ENCODE measurements at regions not wholly inside any gene's neighbourhood (a gene's known extent, or its start where the extent isn't known, plus 50 kb on each side); places are given as distances from the start of the nearest gene placed in this dataset.

DNA sequence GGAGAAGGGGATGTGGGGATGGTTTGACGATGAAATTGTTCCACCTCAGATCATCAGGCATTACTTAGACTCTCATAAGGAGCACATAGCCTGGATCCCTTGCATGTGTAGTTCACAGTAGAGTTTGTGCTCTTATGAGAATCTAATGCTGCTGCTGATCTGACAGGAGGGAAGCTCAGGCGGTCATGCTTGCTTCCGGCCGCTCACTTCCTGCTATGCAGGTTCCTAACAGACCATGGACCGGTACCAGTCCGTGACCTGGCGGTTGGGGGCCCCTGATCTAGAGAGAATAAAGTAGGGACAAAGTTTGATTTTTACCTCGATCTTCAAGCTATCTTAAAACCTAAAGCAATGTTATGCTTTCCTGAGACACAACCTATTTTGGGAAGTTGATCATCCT lies 373.8 kb upstream of the ARGLU1 start:
- no peak for DNase-seq (ENCODE audit: low spot score)

DNA sequence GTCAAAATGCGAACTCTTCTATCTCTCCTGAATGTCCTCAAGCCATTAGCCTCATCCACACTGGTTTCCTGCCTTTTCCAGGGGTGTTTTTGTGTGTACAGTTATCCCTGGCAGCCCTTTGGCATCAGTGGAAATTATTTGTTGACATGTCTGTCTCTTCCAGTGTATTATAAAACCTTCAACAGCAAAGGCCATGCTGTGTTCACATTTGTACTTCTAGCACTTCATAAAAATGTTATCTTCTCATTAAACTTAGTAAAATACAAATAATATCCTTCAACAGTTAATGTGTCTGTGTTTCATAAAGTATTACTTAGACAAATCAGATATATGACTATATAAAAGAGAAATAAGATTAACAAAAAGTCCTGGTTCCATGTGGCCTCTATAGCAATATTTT lies 359.5 kb upstream of the ARGLU1 start:
- DNase-seq (ENCODE audit: low spot score): no peak

DNA sequence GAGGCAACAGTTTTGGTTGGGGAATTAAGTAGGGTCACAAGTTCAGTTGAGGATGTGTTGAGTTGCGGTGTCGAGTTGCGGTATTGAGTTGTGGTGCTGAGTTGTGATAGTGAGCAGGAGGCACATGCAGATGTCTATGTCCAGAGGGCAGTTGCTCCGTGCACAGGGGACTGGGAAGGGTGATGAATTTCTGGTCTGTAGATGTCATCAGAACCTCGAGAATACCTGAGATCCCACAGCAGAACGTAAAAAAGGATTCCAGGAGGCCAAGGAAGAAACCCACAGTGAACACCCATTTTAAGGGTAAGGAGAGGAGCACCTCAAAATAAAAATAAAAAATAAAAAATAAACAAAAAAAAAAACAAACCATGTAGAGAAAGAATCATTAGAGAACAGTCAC lies 354.4 kb upstream of the ARGLU1 start:
- no peak for DNase-seq (ENCODE audit: low spot score)

DNA sequence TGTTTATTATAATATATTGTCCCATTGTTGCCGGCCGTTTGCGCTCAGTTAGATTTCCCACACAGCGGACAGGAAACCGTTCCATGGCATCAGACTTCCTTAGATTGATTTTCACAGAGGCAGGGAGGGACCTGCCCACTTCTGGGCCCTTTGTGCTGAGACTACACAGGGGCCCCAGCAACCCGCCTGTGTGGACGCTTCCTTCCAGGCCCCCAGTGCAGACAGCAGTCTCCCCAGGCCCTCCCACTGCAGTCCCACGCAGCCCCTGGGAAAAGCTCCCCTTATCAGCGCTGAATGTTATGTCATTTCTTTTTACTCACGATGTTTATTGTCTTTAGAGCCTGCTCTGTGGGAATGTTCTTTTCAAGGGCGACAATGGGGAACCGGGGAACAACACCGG lies 351.7 kb upstream of the ARGLU1 start:
- DNase-seq (ENCODE audit: low spot score): no peak

DNA sequence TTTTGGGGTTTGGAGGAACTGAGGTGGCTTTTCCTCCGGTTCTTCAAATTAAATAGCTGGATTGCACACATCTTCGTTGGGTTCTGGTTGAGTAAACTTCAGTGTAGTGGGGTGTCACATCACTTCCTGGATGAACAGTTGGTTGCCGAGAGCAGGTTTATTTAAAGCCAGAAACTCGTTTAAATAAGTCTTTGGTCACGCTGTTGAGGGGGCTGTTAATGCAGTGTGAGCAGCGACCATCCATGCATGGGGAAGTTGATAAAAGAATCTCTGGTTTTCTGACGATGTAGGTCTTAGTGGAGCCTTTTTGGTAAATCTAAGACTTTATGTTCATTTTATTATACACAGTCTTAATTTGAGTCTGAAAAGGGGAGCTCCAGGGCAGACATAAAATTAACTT lies 351.2 kb upstream of the ARGLU1 start:
- no peak for DNase-seq (ENCODE audit: low spot score)

DNA sequence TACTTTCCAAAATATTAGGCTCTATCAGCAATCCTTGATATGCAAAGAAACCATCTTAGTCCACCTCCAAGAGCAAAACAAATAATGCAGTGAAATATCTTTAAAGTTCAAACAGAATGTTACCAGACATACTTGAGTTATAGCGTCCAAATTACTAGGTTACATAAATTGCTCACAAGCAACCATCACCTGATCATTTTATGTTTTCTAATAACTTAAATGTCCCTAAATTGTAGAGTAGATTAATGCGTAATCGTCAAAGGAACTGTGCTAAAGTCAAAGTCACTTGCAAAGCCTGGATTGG lies 350.6 kb upstream of the ARGLU1 start:
- no peak for DNase-seq (ENCODE audit: low spot score)

DNA sequence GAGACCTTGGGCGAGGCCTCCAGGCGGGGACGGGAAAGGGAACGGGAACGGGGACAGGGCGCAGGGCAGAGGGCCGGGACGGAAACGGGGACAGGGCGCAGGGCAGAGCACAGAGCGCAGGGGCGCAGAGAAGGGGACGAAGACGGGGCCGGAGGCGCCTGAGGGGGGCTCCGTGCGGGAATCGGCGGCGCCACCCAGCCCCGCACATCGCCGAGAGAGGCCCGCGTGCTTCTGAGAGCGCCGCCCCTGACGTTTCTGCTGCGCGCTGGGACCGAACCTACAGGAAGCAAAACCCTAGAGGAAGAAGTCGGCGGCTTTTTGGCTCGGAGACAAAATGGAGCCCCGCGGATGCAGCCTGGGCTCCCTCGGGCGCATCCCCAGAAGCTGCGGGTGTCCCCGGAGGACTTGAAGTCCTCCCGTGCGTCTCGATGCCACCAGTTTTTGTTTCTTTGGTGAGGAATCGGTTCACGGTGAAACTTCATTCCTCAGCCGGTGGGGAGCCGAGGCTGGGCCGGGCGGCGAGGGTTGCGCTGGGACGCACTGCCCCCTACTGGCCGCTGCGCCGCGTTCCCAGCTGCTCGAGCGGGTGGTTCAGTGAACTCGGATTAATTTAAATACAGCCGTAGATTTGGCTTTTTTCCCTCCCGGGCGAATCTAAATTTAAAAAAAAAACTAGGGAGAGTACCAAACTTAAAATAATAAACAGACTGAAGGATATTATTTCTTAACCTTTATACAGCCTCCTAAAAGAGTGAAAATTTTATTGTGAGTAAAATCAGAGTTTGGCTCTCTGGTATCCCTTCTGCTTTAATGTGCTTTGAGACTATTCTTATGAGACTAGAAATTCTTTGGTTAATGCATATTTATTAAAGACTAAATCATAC lies 350.0 kb upstream of the ARGLU1 start:
- peak; percentile 29 for DNase-seq (ENCODE audit: low spot score)

DNA sequence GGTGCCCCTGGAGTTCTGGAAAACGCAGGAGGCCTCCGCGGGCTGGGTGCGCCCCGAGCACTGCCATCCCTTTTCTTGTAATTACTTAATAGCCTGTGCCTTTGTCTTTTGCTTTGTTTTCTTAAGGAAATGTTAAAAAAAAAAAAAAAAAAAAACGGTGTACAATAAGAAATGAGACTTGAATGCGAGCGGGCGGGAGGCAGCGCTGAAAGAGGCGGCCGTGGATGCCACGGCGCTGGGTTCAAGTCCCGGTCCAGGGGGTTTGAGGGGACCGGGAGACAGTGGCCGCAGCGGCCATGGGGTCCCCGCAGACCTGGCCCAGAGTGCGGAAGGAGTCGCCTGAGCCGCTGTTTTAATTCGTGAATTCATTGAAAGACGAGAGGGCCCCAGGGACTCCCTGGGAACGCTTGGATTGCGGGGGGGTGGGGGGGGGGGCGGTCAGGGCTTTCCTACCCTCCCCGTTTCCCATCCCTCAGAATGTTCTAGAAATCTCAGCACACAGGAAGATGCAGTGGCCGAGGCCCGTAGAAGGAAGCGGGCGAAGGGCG lies 349.2 kb upstream of the ARGLU1 start:
- DNase-seq (ENCODE audit: low spot score): no peak

DNA sequence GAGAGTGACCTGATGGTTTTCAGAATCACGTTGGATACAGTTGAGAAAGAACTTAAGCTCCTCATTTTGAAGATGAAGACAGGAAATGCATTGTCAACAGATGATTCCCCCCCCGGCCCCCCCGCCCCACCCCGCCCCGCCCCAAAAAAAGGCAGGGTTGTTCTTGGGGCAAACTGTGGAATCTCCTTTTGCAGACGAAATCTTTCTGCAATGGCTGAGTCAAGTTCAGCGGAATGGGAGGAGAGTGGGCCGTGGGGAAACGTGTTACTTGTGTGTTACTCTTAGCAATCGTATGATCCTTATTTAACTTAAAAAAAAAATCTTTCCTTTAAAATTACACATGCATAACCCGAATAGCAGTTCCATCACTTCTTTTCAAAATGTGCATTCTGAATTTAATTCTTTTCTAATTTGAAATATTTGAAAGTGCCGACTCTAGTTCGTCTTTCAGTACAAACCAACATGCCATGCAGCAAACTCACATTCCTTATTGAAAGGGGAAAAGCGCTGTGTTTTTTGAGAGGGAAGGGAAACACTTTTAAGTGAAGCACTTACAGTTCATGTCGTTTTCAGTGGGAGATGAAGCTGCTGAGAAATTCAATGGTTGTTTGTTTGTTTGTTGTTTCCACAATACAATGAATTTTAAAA lies 348.5 kb upstream of the ARGLU1 start:
- no peak for DNase-seq (ENCODE audit: low spot score)

DNA sequence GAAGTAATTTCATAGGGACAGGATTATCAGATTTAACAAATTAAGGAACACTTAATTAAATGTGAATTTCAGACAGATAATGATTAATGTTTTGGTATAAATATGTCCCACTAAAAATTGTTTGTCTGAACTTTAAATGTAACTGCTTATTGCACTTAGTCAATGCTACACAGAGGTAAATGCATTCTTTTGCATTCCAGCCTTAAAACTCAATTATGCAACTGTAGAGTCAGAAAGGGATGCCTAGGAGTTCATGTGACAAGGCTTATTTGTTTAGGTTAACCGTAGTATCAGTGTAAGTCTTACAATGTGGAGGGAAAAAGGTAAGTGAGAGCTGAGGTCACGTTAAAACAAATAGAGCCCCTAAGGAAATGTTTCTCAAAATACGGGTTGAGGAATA lies 347.2 kb upstream of the ARGLU1 start:
- no peak for DNase-seq (ENCODE audit: low spot score)

DNA sequence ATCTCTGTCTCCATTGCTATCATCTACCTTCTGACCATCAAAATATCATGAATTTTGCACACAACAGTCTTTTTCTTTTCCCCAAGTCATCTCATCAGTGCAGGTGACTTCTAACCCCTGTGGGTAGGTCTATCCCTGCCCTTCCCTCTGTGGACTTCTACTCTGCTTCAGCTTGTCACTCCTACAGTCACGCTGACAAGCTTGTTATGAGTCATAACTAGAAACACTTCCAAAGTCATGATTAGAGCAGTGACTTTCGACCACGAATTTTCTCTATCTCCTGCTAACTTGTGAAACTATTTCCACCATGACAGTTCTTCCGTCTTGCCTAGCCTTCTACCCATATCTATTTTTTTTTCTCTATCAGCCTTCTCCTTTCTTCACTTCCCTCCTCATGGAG lies 343.7 kb upstream of the ARGLU1 start:
- no peak for DNase-seq (ENCODE audit: low spot score)

DNA sequence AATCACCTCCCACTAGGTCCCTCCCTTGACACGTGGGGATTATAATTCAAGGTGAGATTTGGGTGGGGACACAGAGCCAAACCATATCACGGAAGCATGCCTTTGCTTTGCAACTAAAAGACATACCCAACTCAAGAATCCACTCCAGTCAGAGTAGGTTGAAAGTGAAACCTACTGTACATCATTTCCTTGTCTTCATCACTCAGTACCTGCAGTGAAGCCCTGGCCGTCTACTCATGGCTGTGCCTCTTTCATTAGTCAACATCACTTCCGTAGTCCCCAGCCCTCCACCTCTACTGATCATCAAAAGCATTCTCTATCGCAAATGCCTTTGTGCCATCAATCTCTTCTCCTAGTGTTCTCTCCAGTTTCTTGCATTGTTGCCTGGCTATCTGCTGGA lies 343.1 kb upstream of the ARGLU1 start:
- no peak for DNase-seq (ENCODE audit: low spot score)

DNA sequence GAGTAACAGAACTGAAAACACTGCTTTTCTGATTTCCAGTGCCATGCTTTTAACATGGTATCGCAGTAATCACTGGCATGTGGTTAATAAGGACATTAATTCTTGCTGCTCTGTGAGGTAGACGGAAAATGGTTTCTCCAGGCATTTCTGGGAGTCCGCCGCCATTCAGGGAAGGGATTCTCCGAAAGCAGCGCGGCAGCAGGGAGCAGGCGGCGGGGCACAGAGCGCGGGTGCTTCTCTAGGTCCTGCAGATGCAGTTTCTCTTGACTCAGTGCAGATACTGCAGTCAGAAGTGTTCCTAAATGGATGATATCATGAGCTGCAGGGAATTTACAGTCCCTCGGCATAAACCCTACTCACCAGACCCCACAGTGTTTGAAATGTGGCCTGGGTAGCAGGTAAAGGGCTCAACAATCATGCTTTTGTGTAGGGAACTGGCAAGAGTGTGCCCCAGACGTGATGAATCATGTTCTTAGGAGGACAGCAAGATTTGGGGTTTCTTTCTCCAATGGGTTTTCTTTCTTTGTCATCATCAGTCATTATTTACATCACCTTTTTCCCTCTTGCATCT lies 338.6 kb upstream of the ARGLU1 start:
- DNase-seq (ENCODE audit: low spot score): no peak

DNA sequence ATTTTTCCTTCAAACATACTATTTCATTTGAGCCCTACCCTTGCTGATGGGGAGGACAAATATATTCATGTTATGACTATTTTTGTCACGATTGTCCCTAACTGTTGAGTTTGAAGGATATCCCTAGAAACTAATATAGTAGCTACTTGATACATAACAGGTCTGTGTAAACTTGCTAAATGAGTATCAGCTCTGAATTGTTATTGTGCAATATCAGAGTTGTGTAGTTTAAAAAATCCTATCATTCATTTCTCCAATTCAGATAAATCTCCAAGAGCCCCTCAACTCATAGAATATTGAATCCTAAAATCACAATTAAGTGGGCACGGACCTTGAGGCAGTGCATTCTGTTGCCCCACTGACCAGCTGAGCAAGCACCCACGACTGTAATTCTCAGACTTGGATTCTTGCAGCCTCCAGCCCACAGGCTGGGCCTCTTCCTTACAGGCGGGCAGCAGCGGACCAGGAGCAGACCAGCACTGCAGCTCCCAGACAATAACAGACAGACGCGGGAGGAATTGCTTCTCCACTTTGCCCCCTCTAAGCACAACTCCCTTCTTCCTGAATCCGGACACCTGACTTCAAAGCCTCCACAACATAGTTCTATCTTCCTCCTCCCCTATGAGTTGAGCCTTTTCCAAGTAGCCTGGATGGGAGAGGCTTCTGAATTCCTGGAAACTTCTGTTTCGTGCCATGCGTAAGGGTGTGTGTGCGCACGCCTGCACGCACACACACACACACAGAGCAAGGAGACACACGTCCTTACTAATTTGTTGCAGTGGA lies 337.6 kb upstream of the ARGLU1 start:
- DNase-seq (ENCODE audit: low spot score): no peak

DNA sequence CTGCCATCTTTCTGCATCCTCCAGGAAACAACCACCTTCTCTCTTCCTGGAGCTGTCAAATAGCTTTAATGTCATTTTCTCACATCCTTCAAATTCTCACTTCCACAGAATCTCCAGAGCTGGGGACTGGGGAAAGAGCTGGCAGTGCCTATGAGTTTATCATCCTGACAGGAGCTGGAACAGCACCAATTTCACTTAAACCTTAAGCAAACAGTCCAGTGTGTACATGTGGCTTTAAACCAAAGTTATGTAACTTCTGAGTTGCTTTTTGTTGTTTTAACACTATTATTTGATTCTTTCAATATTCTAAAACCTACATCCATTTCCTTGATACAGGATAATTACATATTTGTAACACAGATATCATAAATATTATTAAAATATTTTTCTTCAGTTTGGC lies 331.5 kb upstream of the ARGLU1 start:
- no peak for DNase-seq (ENCODE audit: low spot score)

DNA sequence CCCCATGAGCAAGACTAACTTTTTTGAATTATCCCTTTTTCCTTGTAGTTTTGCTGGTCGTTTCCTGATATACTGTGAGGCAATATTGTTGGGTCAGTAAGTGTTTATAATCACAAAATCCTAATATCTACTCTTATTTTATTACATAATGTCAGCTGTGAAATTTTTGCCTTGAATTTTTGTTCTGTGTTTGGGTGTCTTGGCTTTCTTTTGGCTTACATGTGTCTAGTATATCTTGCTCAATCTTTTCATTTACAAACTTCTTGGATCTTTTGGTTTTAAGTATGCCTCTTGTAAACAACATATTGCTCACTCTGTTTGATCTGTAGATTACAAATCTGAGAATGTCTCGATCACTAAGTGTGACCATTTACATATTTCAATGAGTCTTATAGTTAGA lies 330.3 kb upstream of the ARGLU1 start:
- DNase-seq (ENCODE audit: low spot score): no peak

DNA sequence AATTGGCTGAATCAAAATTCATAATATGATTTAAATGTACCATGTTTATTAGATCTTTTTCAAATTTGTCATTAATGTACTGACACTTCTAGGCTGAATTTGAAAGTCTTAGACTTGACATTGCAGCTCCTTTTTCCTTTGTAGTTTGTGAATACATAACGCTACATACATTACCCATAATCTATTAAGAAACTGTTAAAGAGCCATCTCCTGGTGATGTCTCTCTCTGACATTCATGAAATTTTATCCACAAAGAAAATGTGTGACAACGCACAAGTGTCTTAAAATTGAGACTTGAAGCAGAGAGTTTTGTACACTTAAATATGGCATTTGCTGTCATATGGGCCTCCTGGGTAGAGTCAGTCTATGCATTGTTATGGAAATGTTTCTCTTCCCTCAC lies 320.2 kb upstream of the ARGLU1 start:
- DNase-seq (ENCODE audit: low spot score): no peak

DNA sequence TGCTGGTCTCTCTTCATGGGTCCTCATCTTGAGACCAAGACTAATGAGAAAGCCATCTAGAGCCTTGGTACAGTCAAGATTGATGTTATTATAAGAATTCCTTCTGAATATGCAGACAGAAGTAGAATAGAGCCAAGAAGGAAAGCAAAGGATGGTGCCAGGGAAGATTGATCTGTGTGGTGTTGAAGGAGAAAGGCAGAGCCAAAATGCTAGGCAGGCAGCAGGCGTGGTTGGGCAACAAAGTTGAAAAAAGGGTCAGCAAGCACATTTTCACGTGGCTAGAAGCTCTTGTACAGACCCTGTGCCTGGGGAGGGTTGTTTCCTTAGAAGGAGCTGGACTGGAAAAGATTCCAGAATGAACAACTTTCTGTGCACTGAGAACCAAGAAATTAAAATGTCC lies 319.7 kb upstream of the ARGLU1 start:
- DNase-seq (ENCODE audit: low spot score): no peak

DNA sequence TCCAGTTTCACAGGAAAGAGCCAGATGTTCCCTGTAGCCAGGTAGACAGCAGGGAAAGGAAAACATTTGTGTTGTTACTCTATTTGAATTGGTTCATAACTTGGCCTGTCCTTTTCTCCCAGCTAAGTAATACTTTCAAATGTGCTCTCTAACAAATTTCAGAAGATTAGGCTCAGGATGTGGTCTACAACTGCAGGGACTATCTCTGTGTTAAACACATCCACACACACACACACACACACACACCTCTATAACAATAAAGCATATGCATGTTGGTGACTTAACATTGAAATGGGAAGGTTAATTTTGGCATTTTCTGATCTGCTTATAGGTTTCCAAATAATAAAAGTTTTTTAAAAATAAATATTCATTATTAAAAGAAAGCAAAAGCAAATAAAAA lies 316.0 kb upstream of the ARGLU1 start:
- no peak for DNase-seq (ENCODE audit: low spot score)

DNA sequence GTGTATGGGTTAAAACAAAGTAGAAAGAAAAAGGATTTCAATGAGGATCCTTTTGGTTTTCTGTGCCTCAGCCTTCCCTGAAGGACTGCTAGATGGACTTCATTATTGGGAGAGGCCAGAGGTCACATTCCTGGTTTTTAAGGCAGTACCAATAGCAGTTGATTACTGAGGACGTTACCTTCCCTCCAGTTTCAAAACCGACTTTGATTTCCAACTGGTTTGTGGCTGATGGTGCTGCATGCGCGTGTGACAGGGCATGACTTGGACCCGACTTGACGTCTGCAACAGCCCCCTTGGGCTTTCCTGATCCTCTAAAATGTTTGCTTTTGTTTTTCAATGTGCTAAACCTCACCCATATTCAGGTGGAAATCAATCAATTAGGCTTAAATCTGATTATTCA lies 314.3 kb upstream of the ARGLU1 start:
- DNase-seq (ENCODE audit: low spot score): no peak

DNA sequence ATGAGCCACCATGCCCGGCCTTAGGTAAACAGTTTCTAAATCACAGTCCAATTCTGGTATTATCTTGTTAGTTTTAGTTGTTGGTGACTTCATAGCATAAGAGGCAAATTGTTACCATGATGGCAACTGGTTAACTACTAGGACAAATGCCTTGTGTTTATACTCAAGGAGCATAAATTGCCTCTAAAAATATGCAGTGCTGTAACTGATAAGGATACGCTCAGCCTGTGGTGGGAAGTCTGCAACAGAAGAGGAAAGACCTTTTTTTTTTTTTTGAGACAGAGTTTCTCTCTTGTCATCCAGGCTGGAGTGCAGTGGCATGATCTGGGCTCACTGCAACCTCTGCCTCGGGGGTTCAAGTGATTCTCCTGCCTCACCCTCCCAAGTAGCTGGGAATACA lies 311.9 kb upstream of the ARGLU1 start:
- no peak for DNase-seq (ENCODE audit: low spot score)

DNA sequence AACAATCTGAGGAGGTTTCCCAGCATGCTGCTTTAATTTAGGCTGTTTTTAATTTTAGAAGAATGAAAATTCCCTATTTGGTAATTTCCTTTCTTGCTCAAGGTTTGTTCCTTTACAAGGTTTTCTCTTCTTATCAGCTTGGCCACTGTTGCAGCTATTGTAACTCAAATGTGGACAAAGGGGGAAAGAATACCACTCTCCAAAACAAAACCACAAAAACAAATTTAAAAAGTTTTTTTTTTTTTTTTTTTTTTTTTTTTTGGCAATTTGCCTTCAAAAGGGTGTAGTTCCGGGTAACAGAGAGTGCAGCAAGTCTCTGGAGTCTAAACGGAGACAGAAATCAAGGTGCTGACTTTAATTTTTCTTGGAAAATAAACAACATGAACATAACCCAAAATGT lies 306.4 kb upstream of the ARGLU1 start:
- DNase-seq (ENCODE audit: low spot score): no peak

DNA sequence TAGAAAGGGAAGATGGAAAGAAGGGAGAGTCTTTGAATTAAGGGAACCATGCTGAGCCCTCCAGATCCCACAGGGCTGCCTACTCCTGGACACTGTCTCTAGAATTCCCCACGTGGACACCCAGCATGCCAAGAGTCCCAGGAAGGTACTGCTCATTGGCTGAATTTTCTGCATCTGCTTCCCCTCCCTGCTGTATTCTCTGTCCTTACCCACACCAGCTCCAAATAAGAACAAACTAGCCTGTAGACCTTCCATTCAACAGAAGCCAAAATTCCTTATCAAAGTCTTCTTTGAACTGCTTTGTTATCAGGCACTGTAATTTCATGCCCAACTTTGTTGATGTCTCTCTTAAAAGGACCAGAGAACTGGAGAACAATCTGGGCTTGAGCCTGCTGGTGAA lies 305.9 kb upstream of the ARGLU1 start:
- DNase-seq (ENCODE audit: low spot score): no peak
